Body of pancreas (tissue), 4 donors: ENCODE measurements at regions not wholly inside any gene's neighbourhood (a gene's known extent, or its start where the extent isn't known, plus 50 kb on each side); places are given as distances from the start of the nearest gene placed in this dataset.

Experiments used
- ATAC-seq: fragments of 150-250 bp; one replicate; pipeline ENCODE4 v1.9.1; 2016
- DNase-seq, 4 donors: peaks; one replicate each; pipeline ENCODE4 v3.0.0-alpha.2; 2019
- H3K27ac ChIP-seq, 4 donors: fragments of 200-600 bp; sonication (generic); 1 replicate in 3 of 4; 2 replicates in 1 of 4; pipeline versions ENCODE4 v1.5.1 to v1.6.1; 2016 to 2019; ENCODE audit warnings: mild to moderate bottlenecking in 1 of 4, mixed read lengths in 1 of 4, moderate library complexity in 1 of 4
- H3K27me3 ChIP-seq, 2 donors: fragments of 200-600 bp; sonication (generic); one replicate each; pipeline ENCODE4 v1.6.0; 2016; ENCODE audit warnings: mild to moderate bottlenecking in 1 of 2
- H3K36me3 ChIP-seq, 2 donors: fragments of 200-600 bp; sonication (generic); replicated peaks in 1 of 2; 2 replicates each; pipeline ENCODE4 v1.5.1; 2016; ENCODE audit warnings: low read depth in 2 of 2; ENCODE audit not compliant: insufficient read depth in 1 of 2
- H3K4me1 ChIP-seq: fragments of 200-600 bp; sonication (generic); one replicate; pipeline ENCODE4 v1.6.0; 2016
- H3K4me3 ChIP-seq, 2 donors: fragments of 200-600 bp; sonication (generic); 1 replicate in 1 of 2; 2 replicates in 1 of 2; pipeline ENCODE4 v1.5.1; 2016 to 2019
- H3K9me3 ChIP-seq, 3 donors: fragments of 200-600 bp; sonication (generic); 1 replicate in 2 of 3; 2 replicates in 1 of 3; pipeline ENCODE4 v1.5.1; 2016
- POLR2A ChIP-seq, 3 donors: fragments of 450-650 bp; IDR thresholded peaks; one replicate each; pipeline ENCODE4 v1.6.1; 2016; ENCODE audit warnings: antibody characterized with exemption in 3 of 3, mild to moderate bottlenecking in 2 of 3
- WGBS, 2 donors: methylation state at CpG; one replicate each; pipeline ENCODE4 v1.1.5; 2017; 5-methylcytosine and 5-hydroxymethylcytosine counted together
- intact Hi-C: fragments of 100-400 bp; cut with DNase I; formaldehyde crosslinking; loops from one replicate; pipeline ENCODE4 v1.15.1; 2023
- TF ChIP-seq, protein P1 (sequence below), 7 experiments: fragments of 450-650 bp in 4 of 7; fragments of 200-600 bp in 3 of 7; sonication (generic) in 3 of 7; IDR thresholded peaks; one replicate each; pipeline ENCODE4 v1.5.1; 2016 to 2019; ENCODE audit warnings: antibody characterized with exemption in 7 of 7

DNA sequence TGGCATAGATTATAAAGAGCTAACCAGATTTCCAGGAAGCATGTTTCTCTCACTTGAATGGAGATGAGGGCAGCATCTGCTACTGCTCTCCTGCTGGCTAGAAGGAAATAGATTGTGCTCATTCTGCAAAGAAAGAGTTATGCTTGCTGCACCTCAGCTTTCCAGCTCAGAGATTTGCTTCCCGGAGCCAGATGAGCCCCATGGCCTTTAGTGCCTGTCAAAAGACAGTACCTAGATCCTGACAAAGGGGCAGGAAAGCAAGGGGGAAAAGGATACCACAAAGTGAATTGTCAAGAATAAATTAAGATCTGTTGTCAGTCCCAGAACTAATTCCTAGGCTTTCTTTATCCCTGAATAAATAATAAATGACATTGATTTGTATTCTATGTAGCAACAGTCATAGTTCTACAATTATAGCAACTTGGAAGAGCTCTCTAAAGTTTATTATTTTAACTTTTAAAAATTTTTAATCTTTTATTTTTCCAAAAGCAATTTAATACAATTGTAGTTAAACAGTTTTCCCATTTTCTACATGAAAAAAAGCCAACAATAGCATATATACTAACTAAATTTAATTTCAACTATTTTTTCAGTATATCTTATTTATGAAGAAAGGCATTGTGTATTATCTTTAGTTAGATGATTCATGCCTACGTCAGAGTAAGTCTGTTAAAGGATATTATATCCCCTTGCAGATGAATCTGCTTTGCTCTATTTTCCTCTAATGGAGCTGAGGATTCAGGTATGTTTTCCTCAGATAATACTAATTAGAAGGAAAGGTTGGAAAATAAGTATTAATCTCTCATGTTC, 306.1 kb upstream of the DDI1 start:
- intact Hi-C loops: no loop called here
- H3K27me3 ChIP-seq: no peaks in the 10 kb centered on the region
- no peaks in the 10 kb centered on the region for H3K36me3 ChIP-seq
- no peaks in the 10 kb centered on the region for H3K4me1 ChIP-seq
- H3K9me3 ChIP-seq: no peaks in the 10 kb centered on the region
- 44 to 51% methylated on average over 2 of the region's 2 CpGs for WGBS, 2 donors
- no peak overlapping the region for H3K27ac ChIP-seq
- TF ChIP-seq, protein P1, sequence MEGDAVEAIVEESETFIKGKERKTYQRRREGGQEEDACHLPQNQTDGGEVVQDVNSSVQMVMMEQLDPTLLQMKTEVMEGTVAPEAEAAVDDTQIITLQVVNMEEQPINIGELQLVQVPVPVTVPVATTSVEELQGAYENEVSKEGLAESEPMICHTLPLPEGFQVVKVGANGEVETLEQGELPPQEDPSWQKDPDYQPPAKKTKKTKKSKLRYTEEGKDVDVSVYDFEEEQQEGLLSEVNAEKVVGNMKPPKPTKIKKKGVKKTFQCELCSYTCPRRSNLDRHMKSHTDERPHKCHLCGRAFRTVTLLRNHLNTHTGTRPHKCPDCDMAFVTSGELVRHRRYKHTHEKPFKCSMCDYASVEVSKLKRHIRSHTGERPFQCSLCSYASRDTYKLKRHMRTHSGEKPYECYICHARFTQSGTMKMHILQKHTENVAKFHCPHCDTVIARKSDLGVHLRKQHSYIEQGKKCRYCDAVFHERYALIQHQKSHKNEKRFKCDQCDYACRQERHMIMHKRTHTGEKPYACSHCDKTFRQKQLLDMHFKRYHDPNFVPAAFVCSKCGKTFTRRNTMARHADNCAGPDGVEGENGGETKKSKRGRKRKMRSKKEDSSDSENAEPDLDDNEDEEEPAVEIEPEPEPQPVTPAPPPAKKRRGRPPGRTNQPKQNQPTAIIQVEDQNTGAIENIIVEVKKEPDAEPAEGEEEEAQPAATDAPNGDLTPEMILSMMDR (IDR thresholded peaks at IDR 0.05): no peak
- no peak for TF ChIP-seq POLR2A (IDR thresholded peaks at IDR 0.05)
- no peak overlapping the region for H3K4me3 ChIP-seq
- DNase-seq (no peak), ATAC-seq (no peak)

DNA sequence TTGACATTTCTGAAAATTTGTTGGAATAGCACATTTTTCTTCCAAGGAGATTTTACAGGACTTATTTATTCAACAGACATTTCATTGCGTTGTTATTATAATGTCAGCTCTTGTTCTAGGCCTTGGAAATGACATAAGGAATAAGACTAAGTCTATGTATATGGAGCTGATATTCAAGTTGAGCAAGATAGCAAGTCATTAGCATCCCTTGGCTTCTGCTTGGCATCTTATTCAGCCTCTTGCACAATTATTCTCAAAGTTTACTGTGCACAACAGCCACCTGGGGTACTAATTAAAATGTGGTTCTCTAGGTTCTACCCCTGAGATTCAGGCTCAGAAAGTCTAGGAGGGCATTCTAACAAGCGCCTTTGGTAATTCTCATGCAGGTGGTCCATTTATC, 304.8 kb upstream of the DDI1 start:
- H3K36me3 ChIP-seq: no peaks in the 10 kb centered on the region
- H3K27ac ChIP-seq: no peak overlapping the region
- 50% methylated on average over 2 of the region's 2 CpGs for WGBS, 2 donors
- H3K9me3 ChIP-seq: no peaks in the 10 kb centered on the region
- intact Hi-C loops: no loop called here
- H3K4me3 ChIP-seq: no peak overlapping the region
- DNase-seq: no peak
- TF ChIP-seq, protein P1 (IDR thresholded peaks at IDR 0.05): no peak
- no peak for TF ChIP-seq POLR2A (IDR thresholded peaks at IDR 0.05)
- ATAC-seq: no peak
- no peaks in the 10 kb centered on the region for H3K27me3 ChIP-seq
- H3K4me1 ChIP-seq: no peaks in the 10 kb centered on the region

DNA sequence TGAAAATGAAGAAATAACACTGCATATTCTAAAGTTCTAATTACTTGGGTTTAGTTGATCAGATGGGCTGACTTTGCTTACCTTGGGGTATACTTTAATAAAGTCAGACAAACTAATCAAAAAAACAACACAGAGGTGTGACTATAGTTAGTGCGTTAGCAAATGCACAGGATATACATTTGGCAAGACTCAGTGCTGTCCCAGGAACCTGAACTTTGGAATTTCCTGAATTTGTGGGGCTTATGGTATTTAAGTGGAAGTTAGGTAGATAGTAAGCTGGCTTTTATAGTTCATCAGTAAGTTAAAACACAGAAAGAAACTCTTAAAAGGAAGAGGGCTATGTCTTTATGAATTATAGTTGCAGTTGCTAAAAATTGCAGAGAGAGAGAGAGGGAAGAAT, 302.6 kb upstream of the DDI1 start:
- intact Hi-C loops: no loop called here
- Histone ChIP-seq H3K4me3 (no peak overlapping the region), H3K27ac (no peak overlapping the region), H3K9me3 (no peaks in the 10 kb centered on the region), H3K4me1 (no peaks in the 10 kb centered on the region), H3K27me3 (no peaks in the 10 kb centered on the region), H3K36me3 (no peaks in the 10 kb centered on the region)
- TF ChIP-seq POLR2A (IDR thresholded peaks at IDR 0.05): no peak
- TF ChIP-seq, protein P1 (IDR thresholded peaks at IDR 0.05): no peak
- DNase-seq (no peak), ATAC-seq (no peak)
- WGBS, 2 donors: 56 to 65% methylated on average over 1 of the region's 1 CpG

DNA sequence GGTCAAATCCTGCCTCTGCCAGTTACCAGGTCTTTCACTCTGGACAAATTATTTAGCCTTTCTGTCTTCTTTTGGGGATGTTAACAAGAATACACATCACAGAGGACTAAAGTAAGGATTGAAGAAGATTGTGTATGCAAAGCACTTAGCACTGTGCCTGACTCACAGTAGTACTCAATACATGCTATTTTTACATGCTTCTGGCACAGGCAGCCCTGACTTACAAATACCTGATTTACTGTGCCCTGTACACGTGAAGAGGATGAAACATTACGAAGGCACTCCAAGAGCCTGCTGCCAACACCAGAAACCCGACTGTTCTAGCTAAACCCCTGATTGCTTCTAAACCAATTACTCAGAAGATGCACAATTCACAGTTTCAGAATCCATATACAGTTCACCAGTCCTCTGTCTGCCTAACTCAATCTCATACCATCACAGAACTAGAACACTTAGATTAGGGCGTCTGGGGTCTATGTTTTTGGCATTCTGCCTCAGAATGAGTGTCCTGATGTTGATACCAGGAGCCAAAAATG, 300.9 kb upstream of the DDI1 start:
- no peaks in the 10 kb centered on the region for H3K27me3 ChIP-seq
- no peak overlapping the region for H3K27ac ChIP-seq
- intact Hi-C loops: no loop called here
- no peaks in the 10 kb centered on the region for H3K9me3 ChIP-seq
- DNase-seq: no peak
- WGBS, 2 donors: 50 to 59% methylated on average over 4 of the region's 4 CpGs
- no peak for ATAC-seq
- H3K4me1 ChIP-seq: no peaks in the 10 kb centered on the region
- no peaks in the 10 kb centered on the region for H3K36me3 ChIP-seq
- no peak overlapping the region for H3K4me3 ChIP-seq
- TF ChIP-seq, protein P1 (IDR thresholded peaks at IDR 0.05): no peak
- TF ChIP-seq POLR2A (IDR thresholded peaks at IDR 0.05): no peak
